ENCODE measurements at regions not wholly inside any gene's neighbourhood (a gene's known extent, or its start where the extent isn't known, plus 50 kb on each side); places are given as distances from the start of the nearest gene placed in this dataset.

GRCh38 chr2:215751200-215751910 lies 262.0 kb downstream of the MREG start:
- TF ChIP-seq, protein P1, sequence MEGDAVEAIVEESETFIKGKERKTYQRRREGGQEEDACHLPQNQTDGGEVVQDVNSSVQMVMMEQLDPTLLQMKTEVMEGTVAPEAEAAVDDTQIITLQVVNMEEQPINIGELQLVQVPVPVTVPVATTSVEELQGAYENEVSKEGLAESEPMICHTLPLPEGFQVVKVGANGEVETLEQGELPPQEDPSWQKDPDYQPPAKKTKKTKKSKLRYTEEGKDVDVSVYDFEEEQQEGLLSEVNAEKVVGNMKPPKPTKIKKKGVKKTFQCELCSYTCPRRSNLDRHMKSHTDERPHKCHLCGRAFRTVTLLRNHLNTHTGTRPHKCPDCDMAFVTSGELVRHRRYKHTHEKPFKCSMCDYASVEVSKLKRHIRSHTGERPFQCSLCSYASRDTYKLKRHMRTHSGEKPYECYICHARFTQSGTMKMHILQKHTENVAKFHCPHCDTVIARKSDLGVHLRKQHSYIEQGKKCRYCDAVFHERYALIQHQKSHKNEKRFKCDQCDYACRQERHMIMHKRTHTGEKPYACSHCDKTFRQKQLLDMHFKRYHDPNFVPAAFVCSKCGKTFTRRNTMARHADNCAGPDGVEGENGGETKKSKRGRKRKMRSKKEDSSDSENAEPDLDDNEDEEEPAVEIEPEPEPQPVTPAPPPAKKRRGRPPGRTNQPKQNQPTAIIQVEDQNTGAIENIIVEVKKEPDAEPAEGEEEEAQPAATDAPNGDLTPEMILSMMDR (IDR thresholded peaks at IDR 0.05): no peak
- no peak for TF ChIP-seq POLR2AphosphoS5 (IDR thresholded peaks at IDR 0.05)
- no peak for TF ChIP-seq POLR2A (IDR thresholded peaks at IDR 0.05)
